Neural progenitor cell (in vitro differentiated cells): ENCODE measurements at regions not wholly inside any gene's neighbourhood (a gene's known extent, or its start where the extent isn't known, plus 50 kb on each side); places are given as distances from the start of the nearest gene placed in this dataset.

Experiments
- DNase-seq: peaks from one replicate; pipeline ENCODE4 v3.0.0-alpha.2; 2016; ENCODE audit warnings: low spot score
- H2AFZ ChIP-seq: fragments of 200-600 bp; sonication (generic); replicated peaks from 2 replicates; pipeline ENCODE4 v1.6.1; 2016; ENCODE audit warnings: antibody characterized with exemption
- H3F3A ChIP-seq: fragments of 200-600 bp; sonication (generic); 2 replicates; pipeline ENCODE4 v1.6.1; 2016; ENCODE audit warnings: antibody characterized with exemption, low read depth
- H3K27ac ChIP-seq: fragments of 200-600 bp; sonication (generic); 2 replicates; pipeline ENCODE4 v1.5.1; 2016; ENCODE audit warnings: mild to moderate bottlenecking
- H3K27me3 ChIP-seq: fragments of 200-600 bp; sonication (generic); 2 replicates; pipeline ENCODE4 v1.6.1; 2016; ENCODE audit warnings: mild to moderate bottlenecking, moderate library complexity
- H3K36me3 ChIP-seq: fragments of 200-600 bp; sonication (generic); 2 replicates; pipeline ENCODE4 v1.5.1; 2016
- H3K4me1 ChIP-seq: fragments of 200-600 bp; sonication (generic); 2 replicates; pipeline ENCODE4 v1.6.1; 2016; ENCODE audit warnings: mixed run types
- H3K4me2 ChIP-seq: fragments of 200-600 bp; sonication (generic); 2 replicates; pipeline ENCODE4 v1.6.1; 2016
- H3K4me3 ChIP-seq: fragments of 200-600 bp; sonication (generic); 2 replicates; pipeline ENCODE4 v1.5.1; 2016
- H3K79me2 ChIP-seq: fragments of 200-600 bp; sonication (generic); 2 replicates; pipeline ENCODE4 v1.6.1; 2016; ENCODE audit warnings: low read depth
- H3K9ac ChIP-seq: fragments of 200-600 bp; sonication (generic); 2 replicates; pipeline ENCODE4 v1.6.1; 2016
- H3K9me3 ChIP-seq: fragments of 200-600 bp; sonication (generic); 2 replicates; pipeline ENCODE4 v1.5.1; 2016; ENCODE audit warnings: low read depth
- H4K20me1 ChIP-seq: fragments of 200-600 bp; sonication (generic); 2 replicates; pipeline ENCODE4 v1.6.1; 2016; ENCODE audit warnings: low read depth
- H3K27ac Mint-ChIP-seq: 3 replicates; pipeline ENCODE4 v1.8.0; 2021; ENCODE audit warnings: mixed read lengths
- H3K27me3 Mint-ChIP-seq: 2 replicates; pipeline ENCODE4 v1.8.0; 2022; ENCODE audit warnings: low read depth, mild to moderate bottlenecking, inconsistent platforms, moderate library complexity, mixed read lengths; ENCODE audit not compliant: insufficient read depth
- H3K36me3 Mint-ChIP-seq: 3 replicates; pipeline ENCODE4 v1.8.0; 2021; ENCODE audit warnings: mixed read lengths
- H3K4me1 Mint-ChIP-seq: 3 replicates; pipeline ENCODE4 v1.8.0; 2021; ENCODE audit warnings: mixed read lengths
- H3K4me3 Mint-ChIP-seq: 3 replicates; pipeline ENCODE4 v1.8.0; 2021; ENCODE audit warnings: mild to moderate bottlenecking, moderate library complexity, mixed read lengths
- H3K9me3 Mint-ChIP-seq: 3 replicates; pipeline ENCODE4 v1.8.0; 2020; ENCODE audit warnings: mixed read lengths
- EZH2 ChIP-seq: fragments of 200-600 bp; sonication (generic); IDR thresholded peaks from 2 replicates; pipeline ENCODE4 v1.6.1; 2017; ENCODE audit warnings: antibody characterized with exemption, mild to moderate bottlenecking, moderate library complexity
- EZH2phosphoT487 ChIP-seq: fragments of 200-600 bp; sonication (generic); IDR thresholded peaks from 2 replicates; pipeline ENCODE4 v1.6.1; 2017; ENCODE audit warnings: antibody characterized with exemption
- TF ChIP-seq, protein P1 (sequence below): fragments of 200-600 bp; sonication (generic); IDR thresholded peaks from 2 replicates; pipeline ENCODE4 v1.5.1; 2017; ENCODE audit warnings: antibody characterized with exemption, mild to moderate bottlenecking

DNA sequence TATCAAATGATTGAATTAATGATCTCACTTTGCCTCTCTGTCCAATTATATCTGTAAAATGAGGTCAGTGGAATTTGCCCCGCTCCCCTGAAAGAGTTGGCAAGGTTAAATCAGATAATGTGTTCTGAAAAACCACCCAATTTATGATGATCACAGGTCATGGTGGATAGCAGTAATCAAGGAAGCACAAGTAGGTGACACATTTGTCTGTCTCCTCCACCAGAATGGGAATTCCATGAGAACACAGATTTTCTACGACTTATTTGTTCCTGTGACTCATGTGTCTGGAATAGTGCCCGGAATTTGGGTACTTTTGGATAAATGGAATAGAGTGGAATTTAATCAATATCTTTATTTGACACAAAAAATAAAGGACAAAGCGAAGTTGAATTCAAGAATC, 220.9 kb upstream of the SUCLG2 start:
- Histone ChIP-seq H3K27me3 (no peaks in the 10 kb centered on the region), H3K79me2 (no peaks in the 10 kb centered on the region), H3K27ac (no peak overlapping the region), H3K4me3 (no peak overlapping the region), H3F3A (no peaks in the 10 kb centered on the region), H2AFZ (no peak overlapping the region), H3K9ac (no peak overlapping the region), H4K20me1 (no peaks in the 10 kb centered on the region), H3K4me1 (no peaks in the 10 kb centered on the region), H3K9me3 (no peaks in the 10 kb centered on the region), H3K4me2 (no peak overlapping the region), H3K36me3 (no peaks in the 10 kb centered on the region)
- Mint-ChIP-seq H3K27ac (no peak overlapping the region), H3K9me3 (no peaks in the 10 kb centered on the region), H3K4me3 (no peak overlapping the region), H3K36me3 (no peaks in the 10 kb centered on the region), H3K27me3 (peaks cover 2% of the 10 kb centered on the region), H3K4me1 (no peaks in the 10 kb centered on the region)
- DNase-seq, result no peak
- TF ChIP-seq EZH2 (no peak), EZH2phosphoT487 (no peak)
- TF ChIP-seq, protein P1, sequence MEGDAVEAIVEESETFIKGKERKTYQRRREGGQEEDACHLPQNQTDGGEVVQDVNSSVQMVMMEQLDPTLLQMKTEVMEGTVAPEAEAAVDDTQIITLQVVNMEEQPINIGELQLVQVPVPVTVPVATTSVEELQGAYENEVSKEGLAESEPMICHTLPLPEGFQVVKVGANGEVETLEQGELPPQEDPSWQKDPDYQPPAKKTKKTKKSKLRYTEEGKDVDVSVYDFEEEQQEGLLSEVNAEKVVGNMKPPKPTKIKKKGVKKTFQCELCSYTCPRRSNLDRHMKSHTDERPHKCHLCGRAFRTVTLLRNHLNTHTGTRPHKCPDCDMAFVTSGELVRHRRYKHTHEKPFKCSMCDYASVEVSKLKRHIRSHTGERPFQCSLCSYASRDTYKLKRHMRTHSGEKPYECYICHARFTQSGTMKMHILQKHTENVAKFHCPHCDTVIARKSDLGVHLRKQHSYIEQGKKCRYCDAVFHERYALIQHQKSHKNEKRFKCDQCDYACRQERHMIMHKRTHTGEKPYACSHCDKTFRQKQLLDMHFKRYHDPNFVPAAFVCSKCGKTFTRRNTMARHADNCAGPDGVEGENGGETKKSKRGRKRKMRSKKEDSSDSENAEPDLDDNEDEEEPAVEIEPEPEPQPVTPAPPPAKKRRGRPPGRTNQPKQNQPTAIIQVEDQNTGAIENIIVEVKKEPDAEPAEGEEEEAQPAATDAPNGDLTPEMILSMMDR, result no peak

DNA sequence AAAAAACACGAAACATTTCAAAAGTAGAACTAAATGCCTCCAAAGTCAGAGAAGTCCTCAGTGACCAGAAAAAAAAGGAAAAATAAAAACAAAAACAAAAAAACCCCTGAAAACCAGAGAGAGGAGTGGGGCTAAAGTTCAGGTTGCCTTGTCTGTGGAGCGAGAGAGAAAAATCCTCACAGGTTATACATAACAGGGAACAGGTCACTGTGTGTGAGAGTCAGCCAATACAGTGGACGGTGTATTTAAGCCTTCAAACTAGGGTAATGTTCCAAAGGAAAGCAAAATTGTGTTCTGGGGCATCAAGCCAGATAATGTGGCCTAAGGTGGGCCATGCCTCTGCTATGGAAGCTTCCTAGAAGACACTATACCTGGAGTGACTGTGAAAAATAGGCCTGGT, 216.1 kb upstream of the SUCLG2 start:
- no peak for DNase-seq
- Mint-ChIP-seq H3K4me1 (no peaks in the 10 kb centered on the region), H3K9me3 (peaks cover 4% of the 10 kb centered on the region), H3K36me3 (no peaks in the 10 kb centered on the region), H3K4me3 (no peak overlapping the region), H3K27me3 (peaks cover 7% of the 10 kb centered on the region), H3K27ac (no peak overlapping the region)
- H3K4me3 ChIP-seq, result no peak overlapping the region
- H3K9ac ChIP-seq, result no peak overlapping the region
- no peak overlapping the region for H2AFZ ChIP-seq
- no peaks in the 10 kb centered on the region for H3K36me3 ChIP-seq
- H3F3A ChIP-seq, result no peaks in the 10 kb centered on the region
- no peaks in the 10 kb centered on the region for H3K4me1 ChIP-seq
- no peaks in the 10 kb centered on the region for H3K79me2 ChIP-seq
- no peaks in the 10 kb centered on the region for H4K20me1 ChIP-seq
- TF ChIP-seq EZH2phosphoT487, result no peak
- TF ChIP-seq, protein P1, result no peak
- TF ChIP-seq EZH2, result no peak
- no peaks in the 10 kb centered on the region for H3K27me3 ChIP-seq
- H3K4me2 ChIP-seq, result no peak overlapping the region
- no peak overlapping the region for H3K27ac ChIP-seq
- H3K9me3 ChIP-seq, result no peaks in the 10 kb centered on the region

DNA sequence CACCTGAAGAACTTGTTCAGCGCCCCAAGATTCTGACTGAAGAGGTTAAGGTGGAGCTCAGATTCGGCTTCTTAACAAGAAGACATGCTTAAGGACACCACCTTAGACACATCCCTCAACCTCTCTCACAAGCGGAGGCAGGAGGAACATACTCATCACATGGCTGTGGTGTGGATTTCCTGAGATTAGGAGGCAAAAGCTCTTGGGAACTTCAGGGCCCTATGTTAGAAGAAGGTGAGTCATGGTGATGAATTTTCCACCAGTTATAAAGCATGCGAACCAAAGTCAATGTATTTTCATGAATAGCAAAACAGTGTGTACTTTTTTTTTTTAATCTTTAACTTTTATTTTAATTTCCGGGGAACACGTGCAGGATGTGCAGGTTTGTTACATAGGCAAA, 212.2 kb upstream of the SUCLG2 start:
- Histone ChIP-seq H3K4me2 (no peak overlapping the region), H3K4me1 (no peaks in the 10 kb centered on the region), H2AFZ (no peak overlapping the region), H3K4me3 (no peak overlapping the region), H3K9me3 (no peaks in the 10 kb centered on the region), H3K36me3 (no peaks in the 10 kb centered on the region), H3K27ac (no peak overlapping the region), H3K9ac (no peak overlapping the region), H3K27me3 (no peaks in the 10 kb centered on the region), H4K20me1 (no peaks in the 10 kb centered on the region), H3F3A (no peaks in the 10 kb centered on the region), H3K79me2 (no peaks in the 10 kb centered on the region)
- peaks cover 7% of the 10 kb centered on the region for H3K27me3 Mint-ChIP-seq
- peaks cover 4% of the 10 kb centered on the region for H3K9me3 Mint-ChIP-seq
- TF ChIP-seq EZH2 (no peak), EZH2phosphoT487 (no peak)
- TF ChIP-seq, protein P1, result no peak
- H3K4me3 Mint-ChIP-seq, result no peak overlapping the region
- DNase-seq, result no peak
- no peaks in the 10 kb centered on the region for H3K36me3 Mint-ChIP-seq
- H3K27ac Mint-ChIP-seq, result no peak overlapping the region
- no peaks in the 10 kb centered on the region for H3K4me1 Mint-ChIP-seq
